HTR-8/SVneo (cell line): ENCODE measurements at regions not wholly inside any gene's neighbourhood (a gene's known extent, or its start where the extent isn't known, plus 50 kb on each side); places are given as distances from the start of the nearest gene placed in this dataset.
A peak's percentile ranks its signal among the peaks of the same experiment; 100 is the strongest.
"Not testable (repeated sequence)": the region's sequence is repeated elsewhere in the genome, so short reads cannot be mapped to it uniquely, and the experiment has no call there.

Source experiments
- DNase-seq: peaks from one replicate; pipeline ENCODE4 v3.0.0; 2011; ENCODE audit warnings: low spot score, mixed read lengths; ENCODE audit not compliant: insufficient read length
- FAIRE-seq: peaks from 2 replicates; lab custom pipeline; 2011; peaks lifted over from hg19 to GRCh38; lab: Jason Lieb, UNC

DNA sequence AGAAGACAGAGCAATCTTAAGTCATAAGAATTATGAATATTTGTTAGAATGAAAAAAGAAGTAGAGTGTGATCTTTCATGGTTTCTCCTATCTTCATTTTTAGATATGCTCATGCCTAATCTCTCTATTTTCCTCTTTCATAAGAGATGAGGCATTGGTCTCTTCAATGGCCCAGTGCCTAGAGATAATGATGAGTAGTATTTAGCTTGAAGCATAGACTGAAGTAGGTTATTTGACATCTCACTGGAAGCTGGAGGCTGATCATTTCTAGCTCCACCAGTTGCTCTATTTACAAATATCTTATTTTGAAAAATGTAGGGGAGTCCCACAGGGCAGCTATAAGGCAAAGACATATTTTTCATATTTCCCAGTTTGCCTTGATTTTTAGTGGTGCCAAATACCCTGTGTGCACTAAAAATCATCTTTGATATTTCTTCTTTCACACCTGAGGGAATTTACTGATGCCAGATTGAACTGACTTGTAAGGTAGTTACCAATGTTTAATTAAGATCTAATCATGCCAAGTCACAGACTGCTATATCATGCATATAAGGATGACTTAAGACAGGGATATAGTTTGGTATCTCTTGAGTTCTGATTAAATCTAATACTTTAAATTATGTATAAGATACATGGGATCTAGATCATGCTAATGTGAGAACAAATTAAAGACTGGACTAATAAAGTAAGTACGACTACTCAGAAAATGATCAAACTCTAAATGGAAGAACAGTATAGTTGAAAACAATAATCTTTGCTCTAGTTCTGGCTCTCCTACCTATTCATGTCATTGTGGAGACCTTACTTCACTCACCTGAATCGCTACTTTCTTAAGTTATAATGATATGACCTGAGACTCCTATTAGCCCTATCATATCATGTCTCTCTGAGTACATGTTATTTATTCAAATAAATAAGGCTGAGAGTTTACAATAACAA is 108.2 kb upstream of the IFNE start:
- no peak for FAIRE-seq
- DNase-seq: no peak

DNA sequence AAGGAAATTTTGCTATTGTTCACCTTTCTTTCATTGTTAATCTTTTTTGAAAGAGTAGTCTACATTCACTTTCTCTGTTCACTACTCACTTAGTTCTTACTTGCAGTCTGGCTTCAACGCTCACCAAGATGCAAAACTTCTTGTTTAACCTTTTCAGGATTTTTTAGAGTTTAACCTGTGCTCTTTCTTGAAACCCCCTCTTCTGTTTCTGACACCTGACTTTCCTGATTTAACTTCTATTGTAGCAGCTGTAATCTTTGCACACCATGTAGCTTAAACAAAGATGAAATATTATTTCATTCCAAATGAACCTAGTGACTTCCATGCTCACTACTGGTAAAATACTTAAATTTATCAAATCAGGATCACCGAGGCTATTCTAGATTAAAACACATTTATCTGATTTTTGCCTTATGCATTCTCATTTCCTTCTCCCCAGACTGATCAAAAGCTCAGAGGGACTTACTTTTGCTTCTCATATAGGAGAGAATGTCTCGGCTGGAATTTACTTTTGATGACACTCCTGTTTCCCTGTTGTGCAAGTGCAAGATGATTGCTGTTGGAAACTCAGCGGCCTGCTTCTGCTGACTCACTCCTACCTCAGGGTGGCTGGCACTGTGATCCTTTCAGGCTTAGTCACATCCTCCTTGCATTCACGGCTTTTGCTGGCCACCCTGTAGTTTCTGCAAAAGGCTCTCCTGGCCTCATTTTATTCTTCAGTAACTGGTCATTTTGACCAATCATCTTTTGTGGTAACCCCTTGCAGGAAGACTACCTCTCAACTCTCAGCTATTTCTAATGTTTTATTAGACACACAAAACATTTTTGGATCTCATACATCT is 109.3 kb upstream of the IFNE start:
- FAIRE-seq (peak; percentile 87), DNase-seq (peak; percentile 55)

DNA sequence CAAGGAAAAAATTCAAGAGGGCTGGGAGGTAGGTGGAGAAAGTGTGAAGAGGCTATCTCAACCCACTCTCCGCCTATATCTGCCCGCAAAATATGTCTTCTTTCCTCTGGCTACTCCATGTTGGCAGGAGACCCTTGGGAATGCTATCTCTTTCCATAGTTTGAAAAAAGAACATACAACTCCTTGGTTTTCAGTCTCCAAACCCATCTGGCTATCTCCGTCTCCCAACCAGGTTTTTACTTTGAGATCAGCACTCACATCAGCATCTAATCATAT is 109.9 kb upstream of the IFNE start:
- FAIRE-seq (no peak), DNase-seq (no peak)

DNA sequence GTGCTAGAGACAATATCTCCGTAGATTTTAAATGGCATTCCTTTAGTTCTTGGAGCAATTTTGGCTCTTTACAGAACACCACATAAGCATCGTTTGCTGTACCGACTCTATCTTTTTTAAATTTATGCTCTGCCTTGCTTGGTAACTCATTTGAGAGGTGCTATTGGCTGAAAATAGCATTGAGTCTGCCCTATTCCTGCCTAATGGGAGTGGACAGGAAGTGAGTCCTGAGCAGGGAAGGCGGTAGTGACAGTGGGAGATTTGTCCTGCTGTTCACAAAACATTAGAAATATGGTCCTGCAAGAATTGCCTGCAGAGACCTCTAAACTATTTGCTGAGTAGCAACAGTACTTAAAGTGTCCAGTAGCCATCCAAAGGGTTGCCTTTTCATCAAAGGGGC is 115.2 kb upstream of the IFNE start:
- FAIRE-seq: no peak
- DNase-seq: no peak

DNA sequence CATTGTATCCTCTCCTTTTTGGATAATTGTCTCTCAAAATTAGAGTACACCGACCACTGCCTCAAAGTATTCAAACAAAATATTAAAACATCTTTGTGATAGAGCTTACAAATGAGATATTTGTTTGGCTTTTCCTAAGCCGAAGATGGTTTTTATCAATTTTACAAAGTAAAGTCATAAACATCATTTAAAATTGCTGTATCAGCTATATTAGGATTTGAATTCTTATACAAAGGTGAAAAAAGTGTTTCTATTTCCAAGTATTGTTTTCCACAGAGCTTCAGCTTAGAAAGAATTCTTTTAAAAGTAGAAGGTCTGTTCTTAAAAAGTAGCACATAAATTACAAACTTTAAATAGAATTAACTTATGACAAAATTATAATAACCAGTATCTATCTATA is 116.6 kb upstream of the IFNE start:
- DNase-seq (no peak), FAIRE-seq (no peak)

DNA sequence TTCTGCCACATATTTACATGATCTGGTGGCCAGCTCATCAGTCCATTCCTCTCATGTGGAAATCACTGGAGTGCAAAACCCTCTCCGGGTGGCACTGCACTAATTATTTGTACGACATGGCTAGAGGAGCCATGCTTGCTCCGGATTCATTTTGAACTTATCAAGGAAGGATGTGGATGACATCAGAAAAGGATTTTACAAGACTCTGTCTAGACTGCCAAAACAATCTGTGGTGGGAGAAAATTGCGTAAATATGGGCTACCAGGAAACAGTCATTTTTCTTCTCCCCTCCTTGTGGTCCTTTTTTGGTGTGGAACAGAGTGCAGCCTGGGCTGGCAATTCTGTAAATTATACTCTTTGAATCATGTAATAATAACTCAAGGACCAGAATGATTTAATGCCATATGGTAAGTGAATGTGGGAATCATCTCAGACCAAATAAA is 123.4 kb upstream of the IFNE start:
- no peak for FAIRE-seq

DNA sequence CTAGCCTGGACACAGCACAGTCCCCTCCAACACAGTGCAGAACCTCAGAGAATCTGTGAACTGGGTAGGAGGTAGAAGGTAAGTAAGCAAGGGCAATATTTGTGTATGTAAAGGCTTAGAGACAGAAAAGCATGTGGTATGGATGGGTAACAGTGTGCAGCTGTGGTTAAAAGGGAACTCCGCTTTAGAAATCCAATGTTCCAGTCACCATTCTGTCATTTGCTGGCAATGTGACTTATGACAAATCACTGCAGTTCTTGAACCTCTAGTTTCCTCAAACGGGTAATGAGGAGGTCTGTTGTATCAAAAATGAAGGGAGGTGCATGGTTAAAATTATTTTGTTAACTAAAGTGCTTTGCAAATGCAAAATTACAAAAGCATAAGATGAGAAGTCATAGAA is 125.5 kb upstream of the IFNE start:
- FAIRE-seq (no peak), DNase-seq (no peak)

More for the DNA sequence above, 123.4 kb upstream of the IFNE start:
- DNase-seq: peak; percentile 22

DNA sequence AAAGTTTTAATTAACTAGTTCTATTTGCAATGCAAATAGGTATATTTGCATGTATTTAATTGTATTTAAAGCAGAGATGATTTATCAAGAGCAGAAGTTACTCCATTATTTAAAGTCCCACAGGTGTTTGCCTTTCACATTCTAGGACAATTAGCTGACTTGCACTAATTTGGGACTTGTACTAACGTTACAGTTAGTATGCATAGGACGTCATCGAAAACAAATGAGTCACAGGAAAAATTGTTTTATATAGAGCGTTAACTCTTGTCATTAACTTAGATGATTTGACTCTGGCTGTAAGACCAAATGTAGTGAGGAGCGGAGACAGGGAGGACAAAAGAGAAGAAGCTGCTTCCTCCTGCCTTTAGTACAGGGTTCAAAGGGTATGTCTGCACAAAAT is 126.1 kb upstream of the IFNE start:
- FAIRE-seq: no peak
- no peak for DNase-seq

DNA sequence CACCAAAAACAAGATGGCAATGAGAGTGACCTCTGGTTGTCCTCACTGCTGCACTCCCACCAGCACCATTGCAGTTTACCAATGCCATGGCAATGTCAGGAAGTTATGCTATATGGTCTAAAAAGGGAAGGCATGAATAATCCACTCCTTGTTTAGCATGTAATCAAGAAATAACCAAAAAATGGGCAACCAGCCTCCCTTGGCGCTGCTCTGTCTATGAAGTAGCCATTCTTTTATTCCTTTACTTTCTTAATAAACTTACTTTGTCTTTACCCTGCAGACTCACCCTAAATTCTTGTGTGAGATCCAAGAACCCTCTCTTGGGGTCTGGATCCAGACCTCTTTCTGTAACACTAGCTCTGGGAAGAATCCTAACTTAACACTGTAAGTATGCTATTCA is 127.4 kb upstream of the IFNE start:
- DNase-seq (no peak), FAIRE-seq (no peak)

DNA sequence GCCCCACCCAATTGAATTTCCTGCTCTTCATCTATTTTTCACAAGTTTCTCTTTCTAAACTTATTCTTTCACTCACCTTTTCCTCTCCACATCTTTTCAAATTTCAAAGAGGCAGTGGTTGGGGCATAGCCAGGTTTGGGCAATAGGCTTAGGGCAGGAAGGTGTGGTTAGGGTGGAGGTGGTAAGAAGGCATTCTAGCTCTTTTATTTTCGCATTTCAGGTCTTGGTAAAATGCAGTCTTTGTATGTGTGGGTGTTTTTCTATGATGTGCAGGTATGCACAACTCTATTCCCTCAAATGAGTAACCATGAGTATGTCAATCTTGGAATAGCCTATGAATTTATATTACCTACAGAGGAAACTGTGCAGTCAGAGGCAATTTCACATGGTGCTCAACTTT is 129.8 kb upstream of the IFNE start:
- FAIRE-seq: no peak

DNA sequence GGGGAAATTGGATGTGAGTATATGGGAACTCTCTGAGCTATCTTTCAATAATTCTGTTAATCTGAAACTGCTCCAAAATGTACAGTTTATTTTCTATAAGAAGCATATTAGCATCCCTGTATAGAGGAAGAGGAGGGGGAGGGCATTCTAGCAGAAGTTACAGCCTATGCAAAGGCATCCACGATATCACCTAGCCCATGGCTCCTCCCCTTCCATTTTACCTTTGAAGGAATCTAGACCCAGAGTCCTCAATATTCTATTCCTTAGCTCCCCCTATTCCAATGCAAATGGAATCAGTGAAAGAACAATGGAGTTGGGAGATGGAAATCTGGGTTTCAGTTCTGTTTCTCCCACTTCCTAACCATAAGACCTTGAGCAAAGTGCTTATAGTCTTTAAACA is 132.9 kb upstream of the IFNE start:
- DNase-seq (no peak), FAIRE-seq (no peak)

More for the DNA sequence above, 129.8 kb upstream of the IFNE start:
- DNase-seq: no peak

DNA sequence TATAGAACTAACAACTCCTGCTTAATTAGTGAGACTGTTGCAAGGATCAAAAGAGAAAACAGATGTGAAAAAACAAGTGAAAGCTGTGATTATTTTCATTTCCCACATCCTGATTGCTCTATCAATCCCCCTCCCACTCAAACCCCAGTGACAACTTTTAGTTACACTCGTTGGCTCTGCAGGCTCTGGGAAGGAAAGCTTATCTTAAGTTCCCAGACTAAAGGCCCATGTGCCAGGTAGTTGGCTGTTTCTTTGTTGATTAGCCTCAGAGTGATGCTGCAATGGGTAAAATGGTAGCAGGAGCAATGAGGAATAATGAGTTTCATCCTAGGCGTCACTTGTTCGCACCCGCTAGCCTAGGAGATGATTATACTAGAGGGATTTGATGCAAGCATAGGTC is 133.3 kb upstream of the IFNE start:
- no peak for FAIRE-seq
- DNase-seq: no peak

DNA sequence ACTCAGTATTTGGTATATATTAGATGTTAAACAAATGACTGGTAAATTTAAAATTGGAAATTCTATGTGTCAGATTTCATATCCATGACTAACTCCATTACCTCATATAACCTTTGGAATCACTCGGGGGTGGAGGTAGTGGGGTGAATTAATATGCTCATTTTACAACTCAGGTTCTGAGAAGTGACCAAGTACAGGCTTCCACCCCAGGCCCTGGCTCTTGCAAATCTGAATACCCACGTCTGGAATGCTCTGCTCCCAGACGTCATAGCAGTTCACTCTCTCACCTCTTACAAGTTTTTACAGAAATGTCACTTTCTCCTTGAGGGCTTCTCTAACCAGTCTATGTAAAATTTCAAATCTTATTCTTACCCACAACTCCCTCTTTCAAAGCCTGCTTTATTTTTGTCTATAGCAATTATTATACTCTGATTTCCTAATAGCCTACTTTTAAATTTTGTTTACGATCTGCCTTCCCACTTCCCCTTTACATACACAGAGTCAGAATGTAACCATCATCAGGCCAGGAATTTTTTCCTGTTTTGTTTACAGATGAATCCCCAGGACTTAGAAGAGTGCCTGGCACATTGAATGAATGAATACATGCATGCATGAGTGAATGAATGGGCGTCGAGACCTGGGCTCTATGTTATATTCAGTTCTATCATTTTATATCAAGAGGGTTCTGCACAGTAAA is 134.1 kb upstream of the IFNE start:
- peak; percentile 54 for DNase-seq
- FAIRE-seq: no peak

DNA sequence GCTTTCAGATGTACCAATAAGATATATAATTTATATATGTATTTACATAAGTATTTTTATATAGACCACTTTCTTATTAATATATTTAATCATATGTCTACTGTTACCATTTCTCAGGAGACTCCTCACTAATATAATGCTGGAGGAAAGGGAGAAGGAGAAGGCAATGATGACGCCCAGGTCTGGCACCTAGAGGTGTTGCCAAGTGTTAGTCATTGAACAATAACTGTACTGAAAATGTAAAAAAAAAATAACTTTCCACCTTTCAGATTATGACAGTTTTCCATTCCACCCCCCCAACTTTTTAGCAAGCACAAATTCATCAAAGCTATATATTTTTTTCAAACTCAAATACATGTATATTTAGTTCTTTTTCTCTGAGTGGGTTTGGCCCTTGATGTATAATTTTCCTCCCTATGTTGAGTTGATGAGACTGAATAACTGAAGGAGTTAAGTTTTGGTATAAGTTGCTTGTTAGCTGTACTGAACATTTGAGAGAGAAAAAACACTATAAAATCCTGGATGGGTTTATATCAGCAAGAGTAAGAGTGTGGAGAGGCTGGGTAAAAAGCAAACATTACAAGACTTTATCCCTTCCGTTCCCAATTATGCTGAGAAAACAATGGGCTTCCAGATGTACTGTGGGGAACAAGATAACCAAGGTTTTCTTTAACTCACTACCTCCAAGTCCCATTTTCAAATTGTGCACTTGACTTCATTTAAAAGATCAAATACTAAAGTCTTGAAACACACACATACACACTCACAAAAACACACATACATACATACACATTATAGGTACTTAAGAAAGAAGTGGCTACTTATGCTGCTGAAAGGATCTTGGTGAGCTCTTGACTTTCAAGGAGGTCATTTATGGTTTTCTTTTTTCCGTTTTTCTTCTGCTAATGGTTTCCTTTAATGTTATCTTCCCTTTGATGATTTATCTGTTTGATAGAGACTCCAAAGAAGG is 142.8 kb upstream of the IFNE start:
- FAIRE-seq (no peak), DNase-seq (no peak)

DNA sequence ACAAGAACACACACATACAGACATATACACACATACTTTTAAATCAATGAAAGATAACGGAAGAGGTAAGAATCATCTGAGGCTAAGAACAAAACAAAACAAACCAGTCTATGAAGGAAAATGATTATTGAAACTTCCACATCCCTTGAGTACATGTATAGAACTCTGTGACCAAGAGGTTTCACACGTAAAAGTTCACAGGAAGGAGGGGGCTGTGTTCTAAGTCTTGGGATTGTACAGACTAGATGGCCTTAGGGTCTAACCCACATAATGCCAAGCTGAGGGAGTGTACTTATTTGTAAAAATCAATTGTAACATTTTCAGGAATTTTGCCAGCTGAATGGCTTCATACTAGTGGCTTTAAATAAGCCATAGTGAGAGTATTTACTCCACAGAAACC is 144.4 kb upstream of the IFNE start:
- DNase-seq (no peak), FAIRE-seq (no peak)

DNA sequence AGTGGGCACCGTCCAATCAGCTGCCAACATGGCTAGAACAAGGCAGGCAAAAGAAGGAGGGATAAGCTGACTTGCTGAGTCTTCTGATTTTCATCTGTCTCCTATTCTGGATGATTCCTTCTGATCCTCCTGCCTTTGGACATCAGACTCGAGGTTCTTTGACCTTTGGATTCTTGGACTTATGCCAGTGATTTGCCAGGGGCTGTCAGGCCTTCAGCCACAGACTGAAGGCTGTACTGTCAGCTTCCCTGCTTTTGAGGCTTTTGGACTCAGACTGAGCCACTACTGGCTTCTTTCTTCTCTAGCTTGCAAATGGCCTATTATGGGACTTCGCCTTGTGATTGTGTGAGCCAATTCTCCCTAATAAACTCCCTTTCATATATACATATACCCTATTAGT is 146.8 kb upstream of the IFNE start:
- not testable (repeated sequence) for DNase-seq, FAIRE-seq

DNA sequence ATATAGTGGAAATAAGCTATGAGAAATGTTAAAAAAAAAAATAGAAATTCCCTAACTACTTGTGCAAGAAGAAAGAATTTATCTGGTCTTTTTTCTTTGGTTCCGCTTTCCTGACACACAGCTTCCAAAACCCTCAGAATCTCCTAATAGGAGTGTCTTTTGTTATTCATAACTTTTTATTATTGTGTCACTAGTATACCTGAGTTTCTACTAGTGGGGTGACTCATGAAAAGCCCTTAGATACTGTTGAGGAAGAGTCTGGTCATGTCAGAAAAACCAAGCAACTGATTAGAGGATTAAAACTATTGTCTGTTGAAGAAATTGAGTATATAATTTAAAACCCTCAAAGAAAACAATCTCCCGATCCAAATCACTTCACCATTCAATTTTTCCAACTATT is 152.8 kb upstream of the IFNE start:
- FAIRE-seq (no peak), DNase-seq (no peak)

DNA sequence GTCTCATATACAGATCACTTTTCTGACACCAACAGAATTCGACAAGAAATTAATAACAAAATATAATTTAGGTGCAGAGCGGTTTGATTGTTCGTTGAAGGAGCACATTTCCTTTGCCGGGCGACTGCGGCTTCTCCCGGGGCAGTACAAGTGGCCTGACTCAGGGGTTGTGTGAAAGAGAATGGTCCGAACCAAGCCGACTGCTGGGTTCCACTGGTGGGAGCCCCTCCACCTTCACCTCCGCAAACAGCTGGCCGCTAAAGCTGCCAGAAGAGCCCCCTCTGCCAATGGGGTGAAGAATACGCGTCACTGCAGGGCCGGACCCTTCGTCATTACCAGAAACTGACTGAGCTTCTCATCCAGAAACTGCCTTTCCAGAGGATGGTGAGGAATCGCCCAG is 156.0 kb upstream of the IFNE start:
- FAIRE-seq (no peak), DNase-seq (no peak)

DNA sequence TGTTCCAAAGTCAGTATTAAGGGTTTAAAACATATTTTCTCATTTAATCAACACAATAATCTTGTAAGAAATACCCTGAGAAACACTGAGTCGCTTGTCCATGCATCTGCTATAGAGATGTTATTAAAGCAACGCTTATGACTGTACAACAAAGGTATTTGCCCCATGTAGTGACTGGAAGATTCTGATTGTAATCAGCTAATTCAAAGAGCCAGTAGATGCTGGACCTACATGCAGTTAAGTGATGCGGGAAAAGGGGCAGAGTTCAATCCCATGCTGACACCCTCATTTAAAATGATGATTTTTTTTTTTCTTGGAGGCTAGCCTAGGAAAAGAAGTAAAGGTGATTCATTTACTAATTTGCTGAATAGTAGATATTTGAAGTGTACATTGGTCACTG is 149.3 kb upstream of the MTAP start:
- FAIRE-seq: no peak

DNA sequence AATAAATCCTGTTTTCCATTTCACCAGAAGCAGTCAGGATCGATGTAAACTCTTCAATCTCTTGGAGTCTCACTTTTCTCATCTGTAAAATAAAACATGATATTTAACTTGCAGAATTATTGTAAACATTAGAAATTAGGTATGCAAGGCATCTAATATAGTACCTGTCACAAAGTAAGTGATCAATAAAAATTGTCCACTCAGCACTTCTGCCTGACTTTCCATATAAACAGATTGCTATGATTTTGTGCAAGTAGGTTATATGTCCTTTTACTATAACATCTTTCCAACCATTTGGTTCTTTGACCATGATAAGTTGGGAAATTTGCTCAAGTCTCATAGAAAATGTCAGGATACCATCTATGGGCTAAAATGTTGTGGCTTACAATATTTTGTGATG is 148.8 kb upstream of the MTAP start:
- FAIRE-seq: no peak
- no peak for DNase-seq

More for the DNA sequence above, 149.3 kb upstream of the MTAP start:
- no peak for DNase-seq
